GM12865 (cell line): ENCODE measurements at regions not wholly inside any gene's neighbourhood (a gene's known extent, or its start where the extent isn't known, plus 50 kb on each side); places are given as distances from the start of the nearest gene placed in this dataset.

Experiments
- DNase-seq: peaks from one replicate; pipeline ENCODE4 v3.0.0; 2010; ENCODE audit warnings: low read depth
- H3K4me3 ChIP-seq: 2 replicates; pipeline ENCODE4 v1.5.1; 2011; ENCODE audit warnings: mild to moderate bottlenecking, low read depth, low read length, control low read depth
- CTCF ChIP-seq: IDR thresholded peaks from 2 replicates; pipeline ENCODE4 v1.5.1; 2011; ENCODE audit warnings: low read length, control low read depth, low read depth, inconsistent platforms; ENCODE audit not compliant: insufficient read depth; ENCODE audit errors: missing control alignments

- H3K4me3 ChIP-seq = no peak overlapping the region
- no peak for TF ChIP-seq CTCF
- no peak for DNase-seq
Measured at GRCh38 chr13:50323440-50324065, 308.3 kb downstream of the KCNRG start.

DNA sequence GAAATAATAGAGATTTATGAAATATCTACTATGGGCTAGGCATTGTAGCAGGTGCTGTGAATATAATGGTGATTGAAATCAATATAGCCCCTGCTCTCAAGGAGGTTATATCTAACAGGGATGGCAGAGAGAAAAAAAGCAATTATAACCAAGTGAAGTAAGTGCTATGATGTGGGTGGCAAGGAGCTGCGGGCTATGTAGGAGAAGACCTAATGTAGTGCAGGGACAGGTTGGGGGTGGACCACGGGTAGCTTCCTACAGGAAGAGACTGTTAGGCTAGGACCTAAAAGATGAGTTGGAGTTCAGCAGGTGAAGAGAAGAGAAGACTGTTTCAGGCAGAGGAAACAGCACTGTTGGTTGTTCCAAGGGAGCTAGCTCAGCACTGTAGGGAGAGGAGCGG lies 311.0 kb downstream of the KCNRG start:
- no peak overlapping the region for H3K4me3 ChIP-seq
- no peak for TF ChIP-seq CTCF
- DNase-seq = no peak

GRCh38 chr13:50326811-50327210 lies 311.6 kb downstream of the KCNRG start:
- H3K4me3 ChIP-seq = no peak overlapping the region
- no peak for DNase-seq
- no peak for TF ChIP-seq CTCF

GRCh38 chr13:50334115-50334778 lies 319.0 kb downstream of the KCNRG start:
- H3K4me3 ChIP-seq = no peak overlapping the region
- DNase-seq = no peak
- no peak for TF ChIP-seq CTCF

DNA sequence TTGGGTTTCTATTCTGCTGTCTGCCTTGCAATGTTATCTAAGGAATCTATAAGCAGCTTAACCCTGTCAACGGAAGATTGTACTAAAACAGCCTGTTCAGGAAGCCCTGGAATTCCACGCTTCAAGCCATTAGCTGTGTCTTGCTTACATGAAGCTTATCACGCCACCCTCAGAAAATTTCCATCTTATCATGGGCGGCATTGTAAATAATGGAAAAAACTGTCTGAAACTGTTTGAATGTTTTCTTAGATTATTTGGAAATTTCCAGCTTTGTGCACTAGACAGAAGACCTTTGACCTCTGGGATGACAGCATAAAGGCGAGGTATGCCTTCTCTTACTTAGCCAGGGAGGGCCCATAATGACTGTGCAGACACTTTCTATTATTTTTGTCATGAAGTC lies 319.7 kb downstream of the KCNRG start:
- no peak for TF ChIP-seq CTCF
- no peak for DNase-seq
- H3K4me3 ChIP-seq = no peak overlapping the region

DNA sequence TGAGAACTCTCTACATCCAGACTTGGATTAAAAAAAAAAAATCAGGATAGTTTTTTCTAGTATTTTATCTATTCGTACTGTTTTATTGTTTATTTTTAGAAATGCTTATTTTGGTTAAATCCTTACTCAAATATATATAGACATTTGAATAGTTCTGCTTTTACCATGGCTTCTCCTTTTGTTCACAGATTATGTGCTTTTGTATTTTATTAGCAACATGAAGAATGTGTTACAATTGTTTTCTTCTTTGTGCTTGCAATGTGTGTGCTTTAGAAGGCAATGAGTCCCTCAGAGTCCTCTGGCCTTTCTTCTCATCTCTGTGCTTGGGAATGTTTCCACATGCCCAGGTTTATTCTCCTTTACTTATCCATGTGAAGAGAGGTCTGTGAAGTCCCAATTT lies 324.0 kb downstream of the KCNRG start:
- H3K4me3 ChIP-seq = no peak overlapping the region
- DNase-seq = no peak
- no peak for TF ChIP-seq CTCF

- H3K4me3 ChIP-seq = no peak overlapping the region
- TF ChIP-seq CTCF = no peak
- no peak for DNase-seq
Measured at GRCh38 chr13:50340146-50340545, 324.9 kb downstream of the KCNRG start.
